WTC11 (cell line): ENCODE measurements at regions not wholly inside any gene's neighbourhood (a gene's known extent, or its start where the extent isn't known, plus 50 kb on each side); places are given as distances from the start of the nearest gene placed in this dataset.

ENCODE experiments used
- ATAC-seq: fragments of 200-7000 bp; cut with Tn5 transposase; 2 replicates; pipeline ENCODE4 v1.10.0; 2021; ENCODE audit warnings: mild to moderate bottlenecking, moderate library complexity
- CTCF ChIA-PET: fragments of 300-600 bp; sonication (Branson Sonifier 250); formaldehyde crosslinking; loops from one replicate; lab custom pipeline; 2021; ENCODE audit warnings: antibody characterized with exemption; lab: Charles Lee
- POLR2A ChIA-PET: fragments of 350-600 bp; sonication (Branson Sonifier 250); formaldehyde crosslinking; loops from one replicate; lab custom pipeline; 2021; ENCODE audit warnings: antibody characterized with exemption; lab: Charles Lee
- DNase-seq: peaks from one replicate; pipeline ENCODE4 v3.0.0; 2021; ENCODE audit warnings: low spot score
- H3K27ac Mint-ChIP-seq: 2 replicates; pipeline ENCODE4 v1.8.0; 2021; ENCODE audit warnings: mixed read lengths
- H3K27me3 Mint-ChIP-seq: 2 replicates; pipeline ENCODE4 v1.8.0; 2021; ENCODE audit warnings: low read depth, mild to moderate bottlenecking, moderate library complexity, mixed read lengths
- H3K36me3 Mint-ChIP-seq: 2 replicates; pipeline ENCODE4 v1.8.0; 2021; ENCODE audit warnings: mixed read lengths
- H3K4me1 Mint-ChIP-seq: 2 replicates; pipeline ENCODE4 v1.8.0; 2022; ENCODE audit warnings: mixed read lengths
- H3K4me3 Mint-ChIP-seq: 2 replicates; pipeline ENCODE4 v1.8.0; 2021; ENCODE audit warnings: mild to moderate bottlenecking, moderate library complexity, mixed read lengths
- H3K9me3 Mint-ChIP-seq: 2 replicates; pipeline ENCODE4 v1.8.0; 2021; ENCODE audit warnings: mixed read lengths
- CDX4 ChIP-seq: fragments of 250-450 bp; sonication (Bioruptor Pico); IDR thresholded peaks from 2 replicates; pipeline ENCODE4 v1.9.0; 2021; ENCODE audit warnings: moderate library complexity, mild to moderate bottlenecking, inconsistent platforms, borderline replicate concordance
- GABPB1 ChIP-seq: sonication (generic); formaldehyde crosslinking; IDR thresholded peaks from 2 replicates; pipeline ENCODE4 v1.8.1; 2023; ENCODE audit warnings: mild to moderate bottlenecking, missing genetic modification reagents
- JUN ChIP-seq: sonication (generic); formaldehyde crosslinking; IDR thresholded peaks from 2 replicates; pipeline ENCODE4 v1.8.0; 2023; ENCODE audit warnings: mild to moderate bottlenecking, missing genetic modification reagents
- KAT7 ChIP-seq: sonication (generic); formaldehyde crosslinking; IDR thresholded peaks from 2 replicates; pipeline ENCODE4 v1.8.1; 2023; ENCODE audit warnings: missing genetic modification reagents, mild to moderate bottlenecking, borderline replicate concordance
- MXD4 ChIP-seq: fragments of 250-450 bp; sonication (Bioruptor Pico); IDR thresholded peaks from 2 replicates; pipeline ENCODE4 v1.8.0; 2021; ENCODE audit warnings: mild to moderate bottlenecking, moderate library complexity, borderline replicate concordance
- NFE2L1 ChIP-seq: sonication (generic); formaldehyde crosslinking; IDR thresholded peaks from 2 replicates; pipeline ENCODE4 v1.8.1; 2023; ENCODE audit warnings: missing genetic modification reagents
- PRRX2 ChIP-seq: fragments of 250-450 bp; sonication (Bioruptor Pico); IDR thresholded peaks from 2 replicates; pipeline ENCODE4 v1.8.0; 2021; ENCODE audit warnings: mild to moderate bottlenecking
- SP1 ChIP-seq: sonication (generic); formaldehyde crosslinking; conservative IDR thresholded peaks from 2 replicates; pipeline ENCODE4 v1.8.1; 2022; ENCODE audit warnings: missing genetic modification reagents
- TEAD1 ChIP-seq: sonication (generic); formaldehyde crosslinking; IDR thresholded peaks from 2 replicates; pipeline ENCODE4 v1.8.0; 2022; ENCODE audit warnings: mild to moderate bottlenecking, missing genetic modification reagents
- ZNF121 ChIP-seq: sonication (generic); formaldehyde crosslinking; IDR thresholded peaks from 2 replicates; pipeline ENCODE4 v1.8.0; 2023; ENCODE audit warnings: missing genetic modification reagents
- ZNF416 ChIP-seq: fragments of 250-450 bp; sonication (Bioruptor Pico); IDR thresholded peaks from 2 replicates; pipeline ENCODE4 v1.9.0; 2021; ENCODE audit warnings: mild to moderate bottlenecking, inconsistent platforms
- ZNF425 ChIP-seq: fragments of 250-450 bp; sonication (Bioruptor Pico); conservative IDR thresholded peaks from 2 replicates; pipeline ENCODE4 v1.9.0; 2021; ENCODE audit warnings: mild to moderate bottlenecking
- TF ChIP-seq, protein P1 (sequence below): fragments of 250-450 bp; sonication (Bioruptor Pico); IDR thresholded peaks from 2 replicates; pipeline ENCODE4 v1.9.0; 2021; ENCODE audit warnings: mild to moderate bottlenecking
- TF ChIP-seq, protein P2 (sequence below): sonication (generic); formaldehyde crosslinking; IDR thresholded peaks from 2 replicates; pipeline ENCODE4 v1.8.1; 2023; ENCODE audit warnings: mild to moderate bottlenecking, missing genetic modification reagents, borderline replicate concordance
- TF ChIP-seq, protein P3 (sequence below): sonication (generic); formaldehyde crosslinking; IDR thresholded peaks from 2 replicates; pipeline ENCODE4 v1.8.1; 2022; ENCODE audit warnings: low read depth, missing genetic modification reagents, borderline replicate concordance
- TF ChIP-seq, protein P4 (sequence below): fragments of 250-450 bp; sonication (Bioruptor Pico); IDR thresholded peaks from 2 replicates; pipeline ENCODE4 v1.9.0; 2021; ENCODE audit warnings: mild to moderate bottlenecking

- H3K27ac Mint-ChIP-seq: no peak overlapping the region
- no peak overlapping the region for H3K4me3 Mint-ChIP-seq
- ChIA-PET POLR2A (no interaction called here), CTCF (interaction anchor here (0.6 kb wide), 1 partner anchor 543 kb away, joined by 3 read pairs; no protein-coding TSS in a partner anchor)
- peaks cover 11% of the 10 kb centered on the region for H3K4me1 Mint-ChIP-seq
- no peaks in the 10 kb centered on the region for H3K9me3 Mint-ChIP-seq
- ATAC-seq (no peak), DNase-seq (no peak)
- no peak for TF ChIP-seq ZNF416 (CRISPR knock-in tag)
- no peaks in the 10 kb centered on the region for H3K36me3 Mint-ChIP-seq
- no peaks in the 10 kb centered on the region for H3K27me3 Mint-ChIP-seq
Measured at GRCh38 chr2:179343945-179344279, 79.3 kb upstream of the SESTD1 start.

DNA sequence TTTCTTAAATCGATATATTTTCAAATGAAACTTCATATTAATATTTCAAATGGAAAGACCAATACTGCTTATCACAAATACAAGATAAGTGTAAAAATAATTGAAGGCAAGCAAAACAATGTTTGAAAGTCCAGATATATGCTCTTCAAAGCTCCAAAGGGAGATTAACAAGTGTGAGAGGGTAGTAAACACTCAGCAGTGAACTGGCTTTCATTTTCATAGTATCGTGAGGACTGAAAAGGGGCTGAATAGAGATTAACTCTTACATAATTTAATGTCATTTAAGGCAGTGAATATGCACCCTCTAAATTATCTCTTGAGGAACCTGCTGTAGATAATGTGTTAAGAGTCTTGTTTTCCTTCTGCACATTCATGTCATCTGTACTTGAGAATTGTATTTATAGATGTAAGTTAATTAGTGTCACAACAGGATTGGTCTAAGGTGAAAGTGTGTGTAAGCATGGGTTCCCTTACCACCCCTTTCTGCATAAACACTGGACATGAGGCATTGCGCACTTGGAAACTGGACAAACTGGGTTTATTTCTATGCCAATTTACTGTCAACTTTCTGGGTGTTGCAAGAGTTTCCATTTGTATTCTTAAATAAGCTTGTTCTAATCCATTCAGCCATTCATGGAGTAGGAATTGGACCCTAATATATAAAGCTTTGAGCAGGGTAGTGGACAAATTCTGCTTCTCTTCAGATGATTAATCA, 76.7 kb upstream of the SESTD1 start:
- ChIA-PET POLR2A (no interaction called here), CTCF (interaction anchor here (1.9 kb wide), 1 partner anchor 123 kb away, joined by 5 read pairs; no protein-coding TSS in a partner anchor)
- no peak for DNase-seq
- peaks cover 32% of the 10 kb centered on the region for H3K4me1 Mint-ChIP-seq
- no peaks in the 10 kb centered on the region for H3K27me3 Mint-ChIP-seq
- ATAC-seq: no peak
- no peaks in the 10 kb centered on the region for H3K9me3 Mint-ChIP-seq
- no peak overlapping the region for H3K4me3 Mint-ChIP-seq
- TF ChIP-seq GABPB1 (CRISPR knock-in tag): no peak
- TF ChIP-seq TEAD1 (CRISPR knock-in tag): no peak
- no peak for TF ChIP-seq CDX4
- TF ChIP-seq, protein P1, sequence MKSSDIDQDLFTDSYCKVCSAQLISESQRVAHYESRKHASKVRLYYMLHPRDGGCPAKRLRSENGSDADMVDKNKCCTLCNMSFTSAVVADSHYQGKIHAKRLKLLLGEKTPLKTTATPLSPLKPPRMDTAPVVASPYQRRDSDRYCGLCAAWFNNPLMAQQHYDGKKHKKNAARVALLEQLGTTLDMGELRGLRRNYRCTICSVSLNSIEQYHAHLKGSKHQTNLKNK (CRISPR knock-in tag): no peak
- no peak for TF ChIP-seq MXD4
- no peak for TF ChIP-seq JUN (CRISPR knock-in tag)
- TF ChIP-seq, protein P2, sequence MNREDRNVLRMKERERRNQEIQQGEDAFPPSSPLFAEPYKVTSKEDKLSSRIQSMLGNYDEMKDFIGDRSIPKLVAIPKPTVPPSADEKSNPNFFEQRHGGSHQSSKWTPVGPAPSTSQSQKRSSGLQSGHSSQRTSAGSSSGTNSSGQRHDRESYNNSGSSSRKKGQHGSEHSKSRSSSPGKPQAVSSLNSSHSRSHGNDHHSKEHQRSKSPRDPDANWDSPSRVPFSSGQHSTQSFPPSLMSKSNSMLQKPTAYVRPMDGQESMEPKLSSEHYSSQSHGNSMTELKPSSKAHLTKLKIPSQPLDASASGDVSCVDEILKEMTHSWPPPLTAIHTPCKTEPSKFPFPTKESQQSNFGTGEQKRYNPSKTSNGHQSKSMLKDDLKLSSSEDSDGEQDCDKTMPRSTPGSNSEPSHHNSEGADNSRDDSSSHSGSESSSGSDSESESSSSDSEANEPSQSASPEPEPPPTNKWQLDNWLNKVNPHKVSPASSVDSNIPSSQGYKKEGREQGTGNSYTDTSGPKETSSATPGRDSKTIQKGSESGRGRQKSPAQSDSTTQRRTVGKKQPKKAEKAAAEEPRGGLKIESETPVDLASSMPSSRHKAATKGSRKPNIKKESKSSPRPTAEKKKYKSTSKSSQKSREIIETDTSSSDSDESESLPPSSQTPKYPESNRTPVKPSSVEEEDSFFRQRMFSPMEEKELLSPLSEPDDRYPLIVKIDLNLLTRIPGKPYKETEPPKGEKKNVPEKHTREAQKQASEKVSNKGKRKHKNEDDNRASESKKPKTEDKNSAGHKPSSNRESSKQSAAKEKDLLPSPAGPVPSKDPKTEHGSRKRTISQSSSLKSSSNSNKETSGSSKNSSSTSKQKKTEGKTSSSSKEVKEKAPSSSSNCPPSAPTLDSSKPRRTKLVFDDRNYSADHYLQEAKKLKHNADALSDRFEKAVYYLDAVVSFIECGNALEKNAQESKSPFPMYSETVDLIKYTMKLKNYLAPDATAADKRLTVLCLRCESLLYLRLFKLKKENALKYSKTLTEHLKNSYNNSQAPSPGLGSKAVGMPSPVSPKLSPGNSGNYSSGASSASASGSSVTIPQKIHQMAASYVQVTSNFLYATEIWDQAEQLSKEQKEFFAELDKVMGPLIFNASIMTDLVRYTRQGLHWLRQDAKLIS (CRISPR knock-in tag): no peak
- no peak for TF ChIP-seq ZNF425 (CRISPR knock-in tag)
- TF ChIP-seq KAT7 (CRISPR knock-in tag): no peak
- TF ChIP-seq, protein P3, sequence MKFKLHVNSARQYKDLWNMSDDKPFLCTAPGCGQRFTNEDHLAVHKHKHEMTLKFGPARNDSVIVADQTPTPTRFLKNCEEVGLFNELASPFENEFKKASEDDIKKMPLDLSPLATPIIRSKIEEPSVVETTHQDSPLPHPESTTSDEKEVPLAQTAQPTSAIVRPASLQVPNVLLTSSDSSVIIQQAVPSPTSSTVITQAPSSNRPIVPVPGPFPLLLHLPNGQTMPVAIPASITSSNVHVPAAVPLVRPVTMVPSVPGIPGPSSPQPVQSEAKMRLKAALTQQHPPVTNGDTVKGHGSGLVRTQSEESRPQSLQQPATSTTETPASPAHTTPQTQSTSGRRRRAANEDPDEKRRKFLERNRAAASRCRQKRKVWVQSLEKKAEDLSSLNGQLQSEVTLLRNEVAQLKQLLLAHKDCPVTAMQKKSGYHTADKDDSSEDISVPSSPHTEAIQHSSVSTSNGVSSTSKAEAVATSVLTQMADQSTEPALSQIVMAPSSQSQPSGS (CRISPR knock-in tag): no peak
- no peak for TF ChIP-seq SP1 (CRISPR knock-in tag)
- H3K27ac Mint-ChIP-seq: no peak overlapping the region
- no peaks in the 10 kb centered on the region for H3K36me3 Mint-ChIP-seq

- Mint-ChIP-seq H3K9me3 (no peaks in the 10 kb centered on the region), H3K4me3 (no peak overlapping the region), H3K36me3 (no peaks in the 10 kb centered on the region), H3K4me1 (peaks cover 33% of the 10 kb centered on the region), H3K27me3 (no peaks in the 10 kb centered on the region), H3K27ac (no peak overlapping the region)
- ATAC-seq (peak; percentile 26), DNase-seq (no peak)
- POLR2A ChIA-PET: no interaction called here
- CTCF ChIA-PET: no interaction called here
- TF ChIP-seq SP1 (CRISPR knock-in tag) (no peak), ZNF121 (no peak), NFE2L1 (CRISPR knock-in tag) (no peak), PRRX2 (no peak)
- TF ChIP-seq, protein P4, sequence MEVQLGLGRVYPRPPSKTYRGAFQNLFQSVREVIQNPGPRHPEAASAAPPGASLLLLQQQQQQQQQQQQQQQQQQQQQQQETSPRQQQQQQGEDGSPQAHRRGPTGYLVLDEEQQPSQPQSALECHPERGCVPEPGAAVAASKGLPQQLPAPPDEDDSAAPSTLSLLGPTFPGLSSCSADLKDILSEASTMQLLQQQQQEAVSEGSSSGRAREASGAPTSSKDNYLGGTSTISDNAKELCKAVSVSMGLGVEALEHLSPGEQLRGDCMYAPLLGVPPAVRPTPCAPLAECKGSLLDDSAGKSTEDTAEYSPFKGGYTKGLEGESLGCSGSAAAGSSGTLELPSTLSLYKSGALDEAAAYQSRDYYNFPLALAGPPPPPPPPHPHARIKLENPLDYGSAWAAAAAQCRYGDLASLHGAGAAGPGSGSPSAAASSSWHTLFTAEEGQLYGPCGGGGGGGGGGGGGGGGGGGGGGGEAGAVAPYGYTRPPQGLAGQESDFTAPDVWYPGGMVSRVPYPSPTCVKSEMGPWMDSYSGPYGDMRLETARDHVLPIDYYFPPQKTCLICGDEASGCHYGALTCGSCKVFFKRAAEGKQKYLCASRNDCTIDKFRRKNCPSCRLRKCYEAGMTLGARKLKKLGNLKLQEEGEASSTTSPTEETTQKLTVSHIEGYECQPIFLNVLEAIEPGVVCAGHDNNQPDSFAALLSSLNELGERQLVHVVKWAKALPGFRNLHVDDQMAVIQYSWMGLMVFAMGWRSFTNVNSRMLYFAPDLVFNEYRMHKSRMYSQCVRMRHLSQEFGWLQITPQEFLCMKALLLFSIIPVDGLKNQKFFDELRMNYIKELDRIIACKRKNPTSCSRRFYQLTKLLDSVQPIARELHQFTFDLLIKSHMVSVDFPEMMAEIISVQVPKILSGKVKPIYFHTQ (CRISPR knock-in tag): no peak
Measured at GRCh38 chr2:179340678-179341077, 76.0 kb upstream of the SESTD1 start.
